Activated CD4-positive, alpha-beta T cell treated with anti-CD3 and anti-CD28 coated beads, Interleukin-2, amount 50 U/mL, for 24 hours (primary cell): ENCODE measurements at regions not wholly inside any gene's neighbourhood (a gene's known extent, or its start where the extent isn't known, plus 50 kb on each side); places are given as distances from the start of the nearest gene placed in this dataset.

Experiments used
- DNase-seq, 2 donors: peaks; one replicate each; pipeline ENCODE4 v3.0.0-alpha.2; 2020; ENCODE audit warnings: low read depth in 1 of 2, low spot score in 1 of 2

GRCh38 chr9:99576876-99577275 is 244.8 kb upstream of the NR4A3 start:
- DNase-seq = no peak

- no peak for DNase-seq
Observed at GRCh38 chr9:99577351-99577750, 244.3 kb upstream of the NR4A3 start.

GRCh38 chr9:99578666-99579065 is 243.0 kb upstream of the NR4A3 start:
- no peak for DNase-seq

GRCh38 chr9:99579964-99580363 is 241.7 kb upstream of the NR4A3 start:
- no peak for DNase-seq

- no peak for DNase-seq
Observed at GRCh38 chr9:99582814-99583213, 238.9 kb upstream of the NR4A3 start.

- DNase-seq = no peak
Observed at GRCh38 chr9:99588299-99588698, 233.4 kb upstream of the NR4A3 start.

GRCh38 chr9:99588747-99589146 is 232.9 kb upstream of the NR4A3 start:
- DNase-seq = no peak

GRCh38 chr9:99590410-99590809 is 231.3 kb upstream of the NR4A3 start:
- no peak for DNase-seq

GRCh38 chr9:99590840-99591239 is 230.8 kb upstream of the NR4A3 start:
- no peak for DNase-seq

GRCh38 chr9:99591770-99592169 is 229.9 kb upstream of the NR4A3 start:
- no peak for DNase-seq

- DNase-seq = no peak
Observed at GRCh38 chr9:99592834-99593574, 228.7 kb upstream of the NR4A3 start.

- no peak for DNase-seq
Observed at GRCh38 chr9:99593610-99594009, 228.1 kb upstream of the NR4A3 start.

- no peak for DNase-seq
Observed at GRCh38 chr9:99594056-99594780, 227.5 kb upstream of the NR4A3 start.

GRCh38 chr9:99595796-99596195 is 225.9 kb upstream of the NR4A3 start:
- DNase-seq = no peak

GRCh38 chr9:99601571-99602111 is 220.0 kb upstream of the NR4A3 start:
- DNase-seq = no peak

GRCh38 chr9:99602854-99603253 is 218.8 kb upstream of the NR4A3 start:
- no peak for DNase-seq

- no peak for DNase-seq
Observed at GRCh38 chr9:99605016-99605743, 216.5 kb upstream of the NR4A3 start.

- DNase-seq = no peak
Observed at GRCh38 chr9:99606296-99606695, 215.4 kb upstream of the NR4A3 start.

GRCh38 chr9:99606957-99607356 is 214.7 kb upstream of the NR4A3 start:
- no peak for DNase-seq

GRCh38 chr9:99607842-99608448 is 213.7 kb upstream of the NR4A3 start:
- no peak for DNase-seq

GRCh38 chr9:99614341-99614740 is 207.3 kb upstream of the NR4A3 start:
- no peak for DNase-seq
